PC-9 (cell line): ENCODE measurements at regions not wholly inside any gene's neighbourhood (a gene's known extent, or its start where the extent isn't known, plus 50 kb on each side); places are given as distances from the start of the nearest gene placed in this dataset.

ENCODE experiments used
- BruUV-seq: library from RNA; stranded (reverse); fragments of 400-500 nt; replicated peaks from 2 replicates; lab custom pipeline; 2021; lab: Mats Ljungman, UMichigan
- CTCF ChIA-PET: fragments of 300-600 bp; sonication (Branson Sonifier 250); formaldehyde crosslinking; loops from one replicate; lab custom pipeline; 2022; ENCODE audit warnings: antibody characterized with exemption; lab: Charles Lee
- POLR2A ChIA-PET: fragments of 300-600 bp; sonication (Branson Sonifier 250); formaldehyde crosslinking; loops from one replicate; lab custom pipeline; 2022; ENCODE audit warnings: antibody characterized with exemption; ENCODE audit not compliant: unreplicated experiment; lab: Charles Lee
- DNase-seq, 2 experiments: peaks; one replicate each; pipeline versions ENCODE4 v3.0.0 to v3.0.0-alpha.2; 2015 to 2022; ENCODE audit warnings: mixed read lengths in 1 of 2
- H2AFZ ChIP-seq: fragments of 200-600 bp; sonication (generic); 2 replicates; pipeline ENCODE4 v1.8.1; 2017; ENCODE audit warnings: antibody characterized with exemption
- H3F3A ChIP-seq: fragments of 200-600 bp; sonication (generic); 2 replicates; pipeline ENCODE4 v1.8.1; 2017; ENCODE audit warnings: antibody characterized with exemption, mild to moderate bottlenecking, low read depth; ENCODE audit not compliant: insufficient read depth
- H3K27ac ChIP-seq: fragments of 200-600 bp; sonication (generic); 2 replicates; pipeline ENCODE4 v1.6.1; 2016; ENCODE audit warnings: mixed run types
- H3K27me3 ChIP-seq: fragments of 200-600 bp; sonication (generic); 2 replicates; pipeline ENCODE4 v1.6.1; 2016; ENCODE audit warnings: low read depth, mixed run types; ENCODE audit not compliant: insufficient read depth
- H3K36me3 ChIP-seq: fragments of 200-600 bp; sonication (generic); 2 replicates; pipeline ENCODE4 v1.6.1; 2016; ENCODE audit warnings: low read depth, mixed run types
- H3K4me1 ChIP-seq: fragments of 200-600 bp; sonication (generic); replicated peaks from 2 replicates; pipeline ENCODE4 v1.6.1; 2016; ENCODE audit warnings: mixed run types; ENCODE audit not compliant: insufficient read depth
- H3K4me2 ChIP-seq: fragments of 200-600 bp; sonication (generic); 2 replicates; pipeline ENCODE4 v1.6.1; 2017; ENCODE audit warnings: mixed run types
- H3K4me3 ChIP-seq: fragments of 200-600 bp; sonication (generic); 2 replicates; pipeline ENCODE4 v1.6.1; 2016; ENCODE audit warnings: mixed run types
- H3K79me2 ChIP-seq: fragments of 200-600 bp; sonication (generic); 2 replicates; pipeline ENCODE4 v1.6.1; 2017; ENCODE audit warnings: low read depth, mixed run types
- H3K9me2 ChIP-seq: fragments of 200-600 bp; sonication (generic); 2 replicates; pipeline ENCODE4 v1.8.1; 2017; ENCODE audit warnings: mild to moderate bottlenecking; ENCODE audit not compliant: insufficient read depth
- H3K9me3 ChIP-seq: fragments of 200-600 bp; sonication (generic); 2 replicates; pipeline ENCODE4 v1.8.1; 2016; ENCODE audit warnings: low read depth; ENCODE audit not compliant: insufficient read depth
- H4K20me1 ChIP-seq: fragments of 200-600 bp; sonication (generic); 2 replicates; pipeline ENCODE4 v1.8.1; 2017; ENCODE audit not compliant: insufficient read depth
- EZH2 ChIP-seq: fragments of 200-600 bp; sonication (generic); IDR thresholded peaks from 2 replicates; pipeline ENCODE4 v1.8.0; 2017; ENCODE audit warnings: antibody characterized with exemption, low read depth
- intact Hi-C: fragments of 100-400 bp; cut with micrococcal nuclease; formaldehyde crosslinking; loops from one replicate; pipeline ENCODE4 v1.10.0; 2022; ENCODE audit not compliant: unreplicated experiment
- TF ChIP-seq, protein P1 (sequence below): fragments of 200-600 bp; sonication (generic); conservative IDR thresholded peaks from 2 replicates; pipeline ENCODE4 v1.6.1; 2017; ENCODE audit warnings: mixed run types, antibody characterized with exemption, mild to moderate bottlenecking, moderate library complexity

DNA sequence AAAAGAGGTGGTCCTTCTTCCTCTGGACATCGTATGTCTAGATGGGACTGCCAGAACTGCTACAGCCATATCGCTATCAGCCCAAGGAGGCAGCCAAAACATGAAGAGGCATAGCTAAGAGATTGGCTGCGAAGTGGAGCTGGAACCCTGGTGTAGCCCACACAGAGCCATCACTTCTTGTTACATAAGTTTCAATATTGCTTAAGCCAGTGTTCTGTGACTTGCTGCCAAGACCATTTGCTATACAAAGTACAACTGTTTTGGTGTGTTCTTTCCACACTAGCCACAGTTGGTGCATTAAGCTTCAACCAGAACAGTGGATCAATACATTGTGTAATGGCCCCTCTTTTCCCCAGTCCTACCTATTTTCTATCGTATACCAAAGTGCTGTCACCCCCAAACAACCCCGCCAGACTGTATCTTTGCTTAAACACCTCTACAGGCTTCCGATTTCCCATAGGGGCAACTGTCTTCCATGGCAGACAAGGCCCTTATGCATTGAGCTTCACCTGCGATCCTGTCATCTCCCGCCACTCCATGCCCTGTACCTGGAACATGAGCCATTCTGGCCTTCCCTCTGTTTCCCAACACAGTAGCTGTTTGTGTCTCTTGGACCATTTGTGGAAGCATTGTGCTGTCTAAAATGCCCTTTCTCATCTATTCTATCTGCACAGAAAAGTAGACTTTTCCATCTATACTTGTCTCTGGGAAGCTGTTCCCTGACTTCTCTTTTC, 241.8 kb downstream of the TTLL7 start:
- H3F3A ChIP-seq, result no peaks in the 10 kb centered on the region
- no peaks in the 10 kb centered on the region for H4K20me1 ChIP-seq
- no peak for TF ChIP-seq EZH2
- TF ChIP-seq, protein P1, sequence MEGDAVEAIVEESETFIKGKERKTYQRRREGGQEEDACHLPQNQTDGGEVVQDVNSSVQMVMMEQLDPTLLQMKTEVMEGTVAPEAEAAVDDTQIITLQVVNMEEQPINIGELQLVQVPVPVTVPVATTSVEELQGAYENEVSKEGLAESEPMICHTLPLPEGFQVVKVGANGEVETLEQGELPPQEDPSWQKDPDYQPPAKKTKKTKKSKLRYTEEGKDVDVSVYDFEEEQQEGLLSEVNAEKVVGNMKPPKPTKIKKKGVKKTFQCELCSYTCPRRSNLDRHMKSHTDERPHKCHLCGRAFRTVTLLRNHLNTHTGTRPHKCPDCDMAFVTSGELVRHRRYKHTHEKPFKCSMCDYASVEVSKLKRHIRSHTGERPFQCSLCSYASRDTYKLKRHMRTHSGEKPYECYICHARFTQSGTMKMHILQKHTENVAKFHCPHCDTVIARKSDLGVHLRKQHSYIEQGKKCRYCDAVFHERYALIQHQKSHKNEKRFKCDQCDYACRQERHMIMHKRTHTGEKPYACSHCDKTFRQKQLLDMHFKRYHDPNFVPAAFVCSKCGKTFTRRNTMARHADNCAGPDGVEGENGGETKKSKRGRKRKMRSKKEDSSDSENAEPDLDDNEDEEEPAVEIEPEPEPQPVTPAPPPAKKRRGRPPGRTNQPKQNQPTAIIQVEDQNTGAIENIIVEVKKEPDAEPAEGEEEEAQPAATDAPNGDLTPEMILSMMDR, result no peak
- intact Hi-C loops, result no loop called here
- no peaks in the 10 kb centered on the region for H3K36me3 ChIP-seq
- H3K4me2 ChIP-seq, result no peak overlapping the region
- ChIA-PET POLR2A (no interaction called here), CTCF (no interaction called here)
- BruUV-seq, result no TSS peak
- no peaks in the 10 kb centered on the region for H3K4me1 ChIP-seq
- H3K79me2 ChIP-seq, result no peaks in the 10 kb centered on the region
- no peak overlapping the region for H3K27ac ChIP-seq
- H3K27me3 ChIP-seq, result 0 out of 2 replicates have a peak, but pooled peaks cover 9% of the 10 kb centered on the region
- no peak overlapping the region for H3K4me3 ChIP-seq
- no peak for DNase-seq
- no peaks in the 10 kb centered on the region for H3K9me3 ChIP-seq
- H2AFZ ChIP-seq, result no peak overlapping the region
- H3K9me2 ChIP-seq, result no peaks in the 10 kb centered on the region; the same call in 1 of the 2 replicates

DNA sequence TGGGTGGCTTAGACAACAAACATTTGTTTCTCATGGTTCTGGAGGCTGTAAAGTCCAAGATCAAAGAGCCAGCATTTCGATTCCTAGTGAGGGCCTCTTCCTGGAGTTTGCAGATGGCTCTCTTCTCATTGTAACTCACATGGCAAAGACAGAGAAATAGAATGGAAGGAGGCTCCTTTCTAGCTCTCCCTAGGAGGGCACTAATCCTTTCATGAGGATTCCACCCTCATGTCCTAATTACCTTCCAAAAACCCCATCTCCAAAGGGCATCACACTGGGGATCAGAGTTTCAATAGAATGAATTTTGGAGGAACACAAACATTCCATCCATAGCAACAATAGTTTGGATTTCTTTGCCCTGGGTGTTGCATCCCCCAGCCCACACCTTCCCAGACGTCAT, 247.3 kb downstream of the TTLL7 start:
- no peak overlapping the region for H3K4me3 ChIP-seq

DNA sequence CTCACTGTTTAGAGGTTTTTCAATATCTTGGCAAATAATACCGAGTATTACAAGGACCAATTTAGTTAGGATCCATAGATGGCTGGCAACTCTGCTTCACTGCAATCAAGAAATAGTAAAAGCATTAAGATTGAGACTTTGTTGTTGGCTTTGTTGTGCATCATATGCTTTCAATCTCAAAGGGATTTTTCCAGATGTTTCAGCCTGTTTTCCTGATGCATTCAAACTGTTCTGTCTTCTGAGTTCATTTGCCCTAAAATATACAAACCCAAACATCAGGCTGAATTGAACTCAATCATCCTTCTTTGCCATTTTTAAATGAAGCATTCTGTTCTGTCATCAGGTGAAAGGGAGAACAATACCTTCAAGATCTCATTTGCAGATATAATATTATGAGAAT, 248.7 kb downstream of the TTLL7 start:
- H3K27me3 ChIP-seq, result no peaks in the 10 kb centered on the region
- no peak overlapping the region for H3K4me2 ChIP-seq
- DNase-seq, result no peak
- H4K20me1 ChIP-seq, result no peaks in the 10 kb centered on the region
- no peaks in the 10 kb centered on the region for H3K9me3 ChIP-seq
- H3K9me2 ChIP-seq, result no peaks in the 10 kb centered on the region; the same call in 1 of the 2 replicates
- no peaks in the 10 kb centered on the region for H3K79me2 ChIP-seq
- no peaks in the 10 kb centered on the region for H3K36me3 ChIP-seq
- ChIA-PET POLR2A (no interaction called here), CTCF (no interaction called here)
- no peaks in the 10 kb centered on the region for H3F3A ChIP-seq
- H3K27ac ChIP-seq, result no peak overlapping the region
- no peaks in the 10 kb centered on the region for H3K4me1 ChIP-seq
- intact Hi-C loops, result no loop called here
- no peak overlapping the region for H2AFZ ChIP-seq
- BruUV-seq, result no TSS peak
- H3K4me3 ChIP-seq, result no peak overlapping the region
- TF ChIP-seq, protein P1, result no peak
- no peak for TF ChIP-seq EZH2

More for the DNA sequence above, 247.3 kb downstream of the TTLL7 start:
- Histone ChIP-seq H3K27ac (no peak overlapping the region), H3K36me3 (no peaks in the 10 kb centered on the region), H3K79me2 (no peaks in the 10 kb centered on the region), H3K4me1 (no peaks in the 10 kb centered on the region), H3K9me3 (no peaks in the 10 kb centered on the region), H2AFZ (no peak overlapping the region), H3K4me2 (no peak overlapping the region), H3K27me3 (no peaks in the 10 kb centered on the region), H4K20me1 (no peaks in the 10 kb centered on the region), H3K9me2 (no peaks in the 10 kb centered on the region; the same call in 1 of the 2 replicates), H3F3A (no peaks in the 10 kb centered on the region)
- BruUV-seq, result no TSS peak
- ChIA-PET POLR2A (no interaction called here), CTCF (no interaction called here)
- TF ChIP-seq, protein P1, result no peak
- TF ChIP-seq EZH2, result no peak
- DNase-seq, result no peak
- intact Hi-C loops, result no loop called here
